Activated CD4-positive, alpha-beta T cell treated with anti-CD3 and anti-CD28 coated beads, Interleukin-2, amount 50 U/mL, for 1 hour (primary cell): ENCODE measurements at regions not wholly inside any gene's neighbourhood (a gene's known extent, or its start where the extent isn't known, plus 50 kb on each side); places are given as distances from the start of the nearest gene placed in this dataset.

ENCODE experiments used
- DNase-seq: peaks from one replicate; pipeline ENCODE4 v3.0.0-alpha.2; 2020

DNA sequence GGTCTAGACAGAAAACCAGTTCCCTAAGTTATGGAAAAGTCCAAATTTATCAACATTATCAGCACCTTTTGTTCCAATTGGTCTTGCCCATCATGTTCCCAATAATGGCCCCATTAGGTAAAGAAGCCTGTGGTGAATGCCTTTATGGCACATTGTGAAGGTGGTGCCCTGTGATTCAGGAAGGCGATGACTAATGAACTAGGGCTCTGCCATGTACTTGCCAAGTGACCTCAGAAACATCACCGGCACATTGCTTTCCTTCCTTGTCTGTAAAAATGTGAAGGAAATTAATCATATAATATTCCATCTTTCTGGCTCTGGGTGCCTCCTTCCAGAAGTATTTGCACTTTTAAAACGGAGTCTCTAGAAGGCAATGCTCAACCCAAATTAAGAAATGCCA, 132.3 kb downstream of the UNC5CL start:
- DNase-seq, result no peak

GRCh38 chr6:40904583-40905194, 134.3 kb downstream of the UNC5CL start:
- no peak for DNase-seq

- no peak for DNase-seq
Measured at GRCh38 chr6:40903456-40903855, 135.6 kb downstream of the UNC5CL start.

DNA sequence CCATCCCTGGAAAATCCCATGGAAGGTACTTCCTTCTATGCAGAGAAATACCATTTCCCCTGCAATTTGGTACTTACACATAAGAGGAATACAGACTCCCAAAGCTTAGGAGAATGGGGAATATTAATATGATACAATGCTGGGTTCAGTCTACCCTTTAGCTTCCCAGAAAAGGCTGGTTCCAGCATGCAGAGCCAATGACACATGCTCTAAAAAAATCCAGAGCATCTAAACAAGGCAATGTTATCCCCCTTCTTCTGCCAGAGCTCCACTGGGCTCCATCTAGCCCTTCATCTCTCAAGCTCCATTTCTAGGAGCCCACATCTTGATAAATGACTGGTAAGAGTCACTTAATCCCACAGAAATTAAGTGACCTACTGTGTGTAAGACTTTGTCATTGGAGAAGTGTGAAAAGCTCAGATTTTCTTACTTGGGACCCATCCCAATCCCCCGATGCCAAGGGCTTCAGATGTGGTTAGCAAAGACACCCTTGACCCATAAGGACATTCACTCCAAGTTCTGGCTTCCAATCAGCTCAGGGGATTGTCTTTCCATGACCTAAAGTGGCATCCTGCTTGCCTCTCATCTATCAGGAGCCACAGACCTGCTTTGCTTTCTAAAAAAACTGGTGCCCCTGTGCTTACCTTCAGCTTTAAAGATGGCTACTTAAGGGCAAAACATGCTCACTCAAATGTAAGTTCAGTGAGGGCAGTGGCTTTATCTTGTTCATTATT, 137.5 kb downstream of the UNC5CL start:
- DNase-seq, result no peak

DNA sequence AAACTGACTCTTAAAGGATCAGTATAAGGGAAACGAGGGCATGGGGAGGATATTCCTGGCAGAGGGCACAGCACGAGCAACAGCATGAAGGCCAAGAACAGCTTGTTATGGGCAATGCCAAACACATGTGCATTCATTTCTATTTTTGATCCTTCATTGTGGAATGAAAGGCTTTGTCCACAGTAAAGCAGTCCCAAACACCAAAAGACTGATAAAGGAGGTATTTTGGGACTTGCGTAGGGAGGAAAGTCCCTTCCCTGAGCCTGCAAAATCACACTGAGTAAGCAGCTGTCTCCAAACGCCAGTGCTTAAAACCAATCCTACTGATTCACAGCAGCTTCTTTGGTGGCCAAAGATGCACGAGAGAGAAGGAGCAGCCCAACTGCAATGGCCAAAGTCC, 138.2 kb downstream of the UNC5CL start:
- no peak for DNase-seq

GRCh38 chr6:40899684-40900155, 139.3 kb downstream of the UNC5CL start:
- DNase-seq, result no peak

DNA sequence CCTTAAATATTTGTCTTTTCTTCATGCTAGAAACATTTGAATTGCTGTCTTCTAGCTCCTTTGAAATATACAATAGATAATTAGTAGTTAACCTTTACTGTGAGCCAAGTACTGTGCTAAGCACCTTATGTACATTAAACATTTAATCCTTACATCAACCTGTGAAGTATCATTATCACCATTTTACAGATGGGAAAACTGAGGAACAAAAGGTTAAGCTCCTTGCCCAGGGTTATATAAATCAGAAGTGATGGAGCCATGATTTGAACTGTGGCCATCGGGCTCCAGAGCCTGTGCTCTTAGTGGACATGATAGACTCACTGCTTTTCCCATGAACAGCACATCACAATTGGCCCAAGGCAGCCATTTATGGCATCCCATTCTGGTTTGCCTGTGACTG, 140.9 kb downstream of the UNC5CL start:
- DNase-seq, result no peak

- no peak for DNase-seq
Measured at GRCh38 chr6:40897390-40898003, 141.5 kb downstream of the UNC5CL start.

- no peak for DNase-seq
Measured at GRCh38 chr6:40896696-40897095, 142.3 kb downstream of the UNC5CL start.

DNA sequence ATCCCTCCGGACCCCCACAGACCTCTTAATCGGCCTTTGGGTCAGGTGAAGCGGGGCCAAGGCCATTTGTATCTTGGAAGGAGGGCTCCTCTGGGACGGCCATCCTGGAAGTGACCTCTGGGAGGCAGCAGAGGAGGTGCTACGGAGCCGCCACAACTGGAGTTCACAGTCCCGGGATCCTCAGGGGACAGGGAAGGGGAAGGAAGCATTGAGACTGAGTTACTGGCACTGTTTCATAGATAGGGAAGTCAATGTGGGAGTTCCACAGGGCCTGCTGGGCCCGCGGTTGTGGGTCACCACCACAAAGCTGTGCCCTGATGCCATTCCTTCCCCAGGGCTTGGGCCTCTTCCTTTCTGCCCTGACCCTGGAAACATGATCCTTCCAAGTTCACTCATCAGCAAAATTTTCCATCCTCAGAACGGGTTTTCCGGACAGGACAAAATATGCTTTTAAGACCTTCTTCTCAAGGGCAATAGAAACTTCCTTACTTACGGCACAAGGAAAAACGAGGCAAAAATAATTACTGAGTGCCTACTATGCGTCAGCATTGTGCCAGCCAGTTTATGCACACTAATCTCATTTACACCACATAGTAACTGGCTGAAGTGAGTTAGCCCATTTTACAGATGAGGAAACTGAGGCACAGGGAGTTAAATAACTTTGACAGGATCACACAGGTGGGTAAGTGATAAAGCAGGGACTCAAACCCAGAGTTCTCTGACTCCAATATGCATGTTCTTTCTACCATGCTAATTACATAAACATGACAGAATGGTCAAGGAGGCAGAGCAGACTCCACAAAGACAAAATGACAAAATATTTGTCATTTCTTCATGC, 143.8 kb downstream of the UNC5CL start:
- DNase-seq, result no peak

DNA sequence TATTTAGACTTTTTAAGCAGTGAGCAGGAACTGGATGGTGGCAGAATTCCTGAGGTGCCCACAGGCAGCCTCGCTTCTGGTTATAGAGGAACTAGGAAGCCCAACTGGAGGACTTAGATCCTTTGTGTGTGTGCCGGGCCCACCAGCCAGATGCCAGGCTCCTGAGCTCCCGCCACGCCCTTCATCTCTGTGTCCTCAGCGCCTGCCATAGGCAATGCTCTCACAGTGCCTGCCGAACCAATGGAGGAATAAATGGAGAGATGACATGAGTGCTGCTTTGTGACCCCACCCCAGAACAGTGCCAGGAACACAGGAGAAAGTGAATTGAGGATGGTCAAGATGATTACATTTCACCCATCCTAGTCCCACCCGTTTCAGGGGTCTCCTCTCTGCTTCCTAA, 146.0 kb downstream of the UNC5CL start:
- no peak for DNase-seq

GRCh38 chr6:40892223-40892622, 146.8 kb downstream of the UNC5CL start:
- DNase-seq, result no peak

GRCh38 chr6:40891686-40892085, 147.3 kb downstream of the UNC5CL start:
- no peak for DNase-seq

DNA sequence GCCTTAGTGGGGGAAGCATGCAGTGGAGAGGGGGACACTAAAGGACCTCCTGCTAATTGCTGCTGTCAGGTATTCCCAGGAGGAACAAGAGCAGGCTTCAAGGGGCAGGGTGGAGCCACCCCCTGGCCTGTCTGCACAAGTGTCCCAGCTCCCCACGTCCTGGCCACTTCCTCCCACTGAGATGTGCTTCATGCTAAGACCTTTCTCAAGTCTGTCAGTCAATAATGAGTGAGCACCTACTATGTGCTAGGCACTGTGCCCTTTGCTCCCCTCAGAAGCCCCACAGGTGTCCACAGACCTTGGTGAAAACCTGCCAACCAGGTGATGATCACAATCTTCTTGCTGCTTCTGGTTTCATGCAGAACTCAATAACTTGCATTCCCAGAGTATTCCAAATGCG, 147.9 kb downstream of the UNC5CL start:
- no peak for DNase-seq

GRCh38 chr6:40889137-40889832, 149.7 kb downstream of the UNC5CL start:
- DNase-seq, result no peak

DNA sequence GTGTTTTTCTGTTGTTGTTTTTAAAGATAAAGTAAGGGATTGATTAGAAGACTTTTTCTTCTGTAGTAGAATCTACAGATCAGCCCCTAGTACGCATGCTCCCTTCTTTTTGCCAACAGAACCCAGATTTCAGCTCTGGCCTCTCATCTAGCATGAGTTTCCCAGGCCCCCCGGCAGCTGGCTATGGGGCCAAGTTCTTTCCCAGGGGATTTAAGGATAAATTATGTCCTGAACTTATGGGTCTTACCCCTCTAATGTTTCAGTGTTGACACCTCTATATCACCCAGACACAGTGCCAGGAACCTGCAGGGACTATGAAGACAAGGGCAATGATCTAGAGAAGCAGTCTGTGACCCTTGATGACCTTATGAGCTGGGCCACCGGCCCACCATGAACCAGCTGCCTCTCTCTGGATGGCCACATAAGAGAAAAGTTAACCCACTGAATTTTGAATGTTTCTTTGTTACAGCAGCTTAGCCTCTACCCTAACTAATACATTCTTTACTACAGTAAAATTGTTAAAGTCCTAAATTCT, 150.5 kb downstream of the UNC5CL start:
- DNase-seq, result no peak

GRCh38 chr6:40887792-40888340, 151.2 kb downstream of the UNC5CL start:
- no peak for DNase-seq

- DNase-seq, result no peak
Measured at GRCh38 chr6:40887079-40887791, 151.8 kb downstream of the UNC5CL start.

DNA sequence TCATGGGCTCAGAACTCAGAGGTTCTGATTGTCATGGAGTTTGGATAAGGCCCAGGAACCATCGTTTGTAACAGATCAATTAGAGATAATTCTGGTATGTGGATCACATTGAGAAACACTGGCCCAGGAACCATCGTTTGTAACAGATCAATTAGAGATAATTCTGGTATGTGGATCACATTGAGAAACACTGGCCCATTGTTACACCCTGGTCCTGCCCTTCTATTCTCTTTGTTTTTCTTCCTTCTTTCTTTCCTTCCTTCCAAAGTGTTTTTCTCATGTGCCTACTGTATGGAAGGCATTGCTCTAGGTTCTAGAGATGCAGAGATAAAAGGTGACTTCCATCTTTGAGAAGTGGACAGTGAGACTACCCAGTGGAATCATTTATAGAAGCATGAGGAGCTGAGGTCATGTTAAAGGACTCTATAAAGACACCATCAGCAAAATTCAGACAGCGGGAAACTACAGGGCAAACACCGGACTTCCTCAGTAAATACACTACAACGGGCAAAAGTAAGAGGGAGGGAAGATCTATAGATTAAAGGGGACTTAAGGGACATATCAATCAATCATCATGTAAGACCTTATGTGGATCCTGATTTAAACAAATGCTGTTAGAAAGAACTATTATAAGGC, 153.8 kb downstream of the UNC5CL start:
- no peak for DNase-seq

GRCh38 chr6:40882323-40882997, 156.6 kb downstream of the UNC5CL start:
- DNase-seq, result no peak
